Karpas-422 (cell line): ENCODE measurements at regions not wholly inside any gene's neighbourhood (a gene's known extent, or its start where the extent isn't known, plus 50 kb on each side); places are given as distances from the start of the nearest gene placed in this dataset.

Experiments used
- DNase-seq: peaks from one replicate; pipeline ENCODE4 v3.0.0-alpha.2; 2015
- H2AFZ ChIP-seq: fragments of 200-600 bp; sonication (generic); 2 replicates; pipeline ENCODE4 v1.6.1; 2014; ENCODE audit warnings: antibody characterized with exemption, low read length, mixed read lengths
- H3K27ac ChIP-seq: fragments of 200-600 bp; sonication (generic); 2 replicates; pipeline ENCODE4 v1.5.1; 2014; ENCODE audit warnings: mild to moderate bottlenecking, low read length, moderate library complexity
- H3K27me3 ChIP-seq: fragments of 200-600 bp; sonication (generic); 2 replicates; pipeline ENCODE4 v1.6.1; 2014; ENCODE audit warnings: low read length, mixed read lengths
- H3K36me3 ChIP-seq: fragments of 200-600 bp; sonication (generic); 2 replicates; pipeline ENCODE4 v1.6.1; 2014; ENCODE audit warnings: low read length, mixed read lengths; ENCODE audit not compliant: insufficient read depth
- H3K4me1 ChIP-seq: fragments of 200-600 bp; sonication (generic); 2 replicates; pipeline ENCODE4 v1.6.1; 2014; ENCODE audit warnings: mild to moderate bottlenecking, low read length, mixed read lengths
- H3K4me2 ChIP-seq: fragments of 200-600 bp; sonication (generic); 2 replicates; pipeline ENCODE4 v1.6.1; 2014; ENCODE audit warnings: low read length, low read depth, mild to moderate bottlenecking; ENCODE audit not compliant: poor library complexity, severe bottlenecking
- H3K4me3 ChIP-seq: fragments of 200-600 bp; sonication (generic); 2 replicates; pipeline ENCODE4 v1.5.1; 2014; ENCODE audit warnings: mild to moderate bottlenecking, antibody characterized with exemption, low read length, mixed read lengths
- H3K79me2 ChIP-seq: fragments of 200-600 bp; sonication (generic); 2 replicates; pipeline ENCODE4 v1.6.1; 2014; ENCODE audit warnings: mild to moderate bottlenecking, low read length, mixed read lengths
- H3K9ac ChIP-seq: fragments of 200-600 bp; sonication (generic); 2 replicates; pipeline ENCODE4 v1.6.0; 2014; ENCODE audit warnings: low read length
- H3K9me2 ChIP-seq: fragments of 200-600 bp; sonication (generic), shearing (Covaris generic); replicated peaks from 2 replicates; pipeline ENCODE4 v1.6.0; 2014; ENCODE audit warnings: mild to moderate bottlenecking, low read length, moderate library complexity; ENCODE audit not compliant: insufficient read depth
- H3K9me3 ChIP-seq: fragments of 300-700, 200-600 bp; sonication (generic); 2 replicates; pipeline ENCODE4 v1.6.1; 2014; ENCODE audit warnings: low read length, mixed read lengths
- H4K20me1 ChIP-seq: fragments of 200-600 bp; sonication (generic); 2 replicates; pipeline ENCODE4 v1.6.1; 2014; ENCODE audit warnings: mild to moderate bottlenecking, antibody characterized with exemption, low read length, low read depth; ENCODE audit not compliant: insufficient read depth

- no peaks in the 10 kb centered on the region for H3K9me2 ChIP-seq
- H3K4me2 ChIP-seq = no peak overlapping the region
- H3K4me3 ChIP-seq = no peak overlapping the region
- no peak overlapping the region for H2AFZ ChIP-seq
- no peaks in the 10 kb centered on the region for H3K4me1 ChIP-seq
- no peak overlapping the region for H3K9ac ChIP-seq
- H4K20me1 ChIP-seq = no peaks in the 10 kb centered on the region
- no peaks in the 10 kb centered on the region for H3K27me3 ChIP-seq
- DNase-seq = no peak
- no peak overlapping the region for H3K27ac ChIP-seq
- H3K79me2 ChIP-seq = no peaks in the 10 kb centered on the region
- no peaks in the 10 kb centered on the region for H3K36me3 ChIP-seq
- H3K9me3 ChIP-seq = peaks cover 16% of the 10 kb centered on the region; the same call in 1 of the 2 replicates
Measured at GRCh38 chr20:55116598-55116997, 641.2 kb downstream of the DOK5 start.

- H3K27me3 ChIP-seq = no peaks in the 10 kb centered on the region
- H3K4me1 ChIP-seq = no peaks in the 10 kb centered on the region
- no peaks in the 10 kb centered on the region for H3K9me2 ChIP-seq
- H3K79me2 ChIP-seq = no peaks in the 10 kb centered on the region
- H3K4me3 ChIP-seq = no peak overlapping the region
- no peak overlapping the region for H3K27ac ChIP-seq
- no peak for DNase-seq
- no peaks in the 10 kb centered on the region for H4K20me1 ChIP-seq
- H3K36me3 ChIP-seq = no peaks in the 10 kb centered on the region
- H3K4me2 ChIP-seq = no peak overlapping the region
- peaks cover 21% of the 10 kb centered on the region for H3K9me3 ChIP-seq
- H3K9ac ChIP-seq = no peak overlapping the region
- H2AFZ ChIP-seq = no peak overlapping the region
Measured at GRCh38 chr20:55103188-55103587, 627.8 kb downstream of the DOK5 start.

- Histone ChIP-seq H3K4me1 (no peaks in the 10 kb centered on the region), H3K79me2 (no peaks in the 10 kb centered on the region), H3K9ac (no peak overlapping the region), H3K9me2 (no peaks in the 10 kb centered on the region), H3K4me3 (no peak overlapping the region), H3K9me3 (peaks cover 20% of the 10 kb centered on the region), H4K20me1 (no peaks in the 10 kb centered on the region), H2AFZ (no peak overlapping the region), H3K27ac (no peak overlapping the region), H3K36me3 (no peaks in the 10 kb centered on the region), H3K4me2 (no peak overlapping the region), H3K27me3 (no peaks in the 10 kb centered on the region)
- DNase-seq = no peak
Measured at GRCh38 chr20:55099251-55099650, 623.9 kb downstream of the DOK5 start.

- H3K9ac ChIP-seq = no peak overlapping the region
- no peaks in the 10 kb centered on the region for H3K79me2 ChIP-seq
- no peak overlapping the region for H3K27ac ChIP-seq
- H4K20me1 ChIP-seq = no peaks in the 10 kb centered on the region
- H3K4me3 ChIP-seq = no peak overlapping the region
- no peak overlapping the region for H3K4me2 ChIP-seq
- H3K4me1 ChIP-seq = no peaks in the 10 kb centered on the region
- peaks cover 28% of the 10 kb centered on the region for H3K9me3 ChIP-seq
- no peaks in the 10 kb centered on the region for H3K36me3 ChIP-seq
- H3K9me2 ChIP-seq = no peaks in the 10 kb centered on the region
- no peak overlapping the region for H2AFZ ChIP-seq
- no peaks in the 10 kb centered on the region for H3K27me3 ChIP-seq
- DNase-seq = no peak
Measured at GRCh38 chr20:55097621-55098020, 622.2 kb downstream of the DOK5 start.

GRCh38 chr20:55095745-55096400 is 620.5 kb downstream of the DOK5 start:
- Histone ChIP-seq H3K27ac (no peak overlapping the region), H3K9ac (no peak overlapping the region), H3K4me3 (no peak overlapping the region), H3K9me2 (no peaks in the 10 kb centered on the region), H3K79me2 (no peaks in the 10 kb centered on the region), H3K4me2 (no peak overlapping the region), H3K36me3 (no peaks in the 10 kb centered on the region), H4K20me1 (no peaks in the 10 kb centered on the region), H3K9me3 (peaks cover 27% of the 10 kb centered on the region), H3K4me1 (no peaks in the 10 kb centered on the region), H3K27me3 (no peaks in the 10 kb centered on the region), H2AFZ (no peak overlapping the region)
- DNase-seq = no peak

GRCh38 chr20:55094353-55094861 is 619.0 kb downstream of the DOK5 start:
- Histone ChIP-seq H2AFZ (no peak overlapping the region), H3K4me2 (no peak overlapping the region), H3K9me2 (no peaks in the 10 kb centered on the region), H3K27ac (no peak overlapping the region), H3K79me2 (no peaks in the 10 kb centered on the region), H3K4me3 (no peak overlapping the region), H4K20me1 (no peaks in the 10 kb centered on the region), H3K36me3 (no peaks in the 10 kb centered on the region), H3K27me3 (no peaks in the 10 kb centered on the region), H3K9ac (no peak overlapping the region), H3K9me3 (peaks cover 31% of the 10 kb centered on the region), H3K4me1 (no peaks in the 10 kb centered on the region)
- DNase-seq = no peak

- Histone ChIP-seq H3K4me2 (no peak overlapping the region), H3K4me3 (no peak overlapping the region), H3K79me2 (no peaks in the 10 kb centered on the region), H3K36me3 (no peaks in the 10 kb centered on the region), H4K20me1 (no peaks in the 10 kb centered on the region), H3K27me3 (no peaks in the 10 kb centered on the region), H3K9ac (no peak overlapping the region), H2AFZ (no peak overlapping the region), H3K9me3 (peaks cover 49% of the 10 kb centered on the region), H3K9me2 (no peaks in the 10 kb centered on the region), H3K4me1 (no peaks in the 10 kb centered on the region), H3K27ac (no peak overlapping the region)
- no peak for DNase-seq
Measured at GRCh38 chr20:55090286-55090685, 614.9 kb downstream of the DOK5 start.

GRCh38 chr20:55086421-55086820 is 611.0 kb downstream of the DOK5 start:
- Histone ChIP-seq H3K9me2 (no peaks in the 10 kb centered on the region), H3K4me2 (no peak overlapping the region), H3K4me3 (no peak overlapping the region), H2AFZ (no peak overlapping the region), H3K4me1 (no peaks in the 10 kb centered on the region), H3K27me3 (no peaks in the 10 kb centered on the region), H3K27ac (no peak overlapping the region), H3K79me2 (no peaks in the 10 kb centered on the region), H3K36me3 (no peaks in the 10 kb centered on the region), H3K9ac (no peak overlapping the region), H3K9me3 (peaks cover 37% of the 10 kb centered on the region), H4K20me1 (no peaks in the 10 kb centered on the region)
- no peak for DNase-seq
